ENCODE measurements at regions not wholly inside any gene's neighbourhood (a gene's known extent, or its start where the extent isn't known, plus 50 kb on each side); places are given as distances from the start of the nearest gene placed in this dataset.

DNA sequence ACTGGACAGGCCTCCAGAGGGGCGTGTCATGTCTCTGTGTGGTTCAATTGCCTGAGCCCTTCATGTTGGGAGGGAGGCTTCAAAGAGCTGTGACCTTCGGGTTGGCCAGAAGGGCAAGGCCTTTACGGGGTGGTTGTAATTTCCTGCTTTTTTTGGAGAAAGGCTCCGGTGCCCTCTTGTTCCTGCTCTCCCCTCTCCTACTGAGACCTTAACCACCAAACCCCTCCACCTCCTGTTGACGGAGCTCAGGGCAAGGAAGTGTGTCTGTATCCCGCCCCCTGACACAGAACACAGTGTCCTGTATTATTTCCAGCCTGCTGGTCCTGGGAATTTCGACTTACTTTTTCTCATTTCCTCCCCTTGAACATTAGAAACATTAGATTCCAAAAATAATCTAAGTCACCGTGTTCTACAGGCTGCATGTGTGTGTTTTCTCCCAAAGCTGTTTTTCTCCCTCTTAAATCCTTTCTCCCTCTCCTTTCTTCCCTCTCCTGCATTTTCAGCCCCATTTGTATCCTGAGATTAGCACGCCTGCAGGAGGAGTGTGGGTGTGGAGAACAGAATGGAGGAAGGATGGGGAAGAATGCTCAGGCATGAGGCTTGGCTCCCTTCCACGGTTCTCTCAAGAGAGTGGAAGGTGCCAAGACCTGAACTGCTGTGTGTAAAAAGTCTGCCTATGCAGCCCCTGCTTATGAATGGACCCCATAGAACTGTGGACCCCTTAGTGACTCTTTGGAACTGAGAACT lies 285.4 kb upstream of the ROPN1 start:
- Histone ChIP-seq H3K4me3 (no peak overlapping the region), H3K9me3 (no peaks in the 10 kb centered on the region), H3K27me3 (no peaks in the 10 kb centered on the region), H3K36me3 (no peaks in the 10 kb centered on the region), H3K4me1 (peaks cover 0 to 63% (median 22%) of the 10 kb centered on the region in 4 donors), H3K27ac (peak overlapping the region; percentile 40 to 83 (median 68))
- 28 to 31% methylated on average over 10 of the region's 10 CpGs for WGBS, 2 donors
- peak; percentile 23 to 64 for DNase-seq (ENCODE audit: low spot score in 2 of 2)
- TF ChIP-seq EP300 (IDR thresholded peaks at IDR 0.05) = peak; percentile 79
- TF ChIP-seq POLR2A (IDR thresholded peaks at IDR 0.05) = no peak
- TF ChIP-seq, protein P1, sequence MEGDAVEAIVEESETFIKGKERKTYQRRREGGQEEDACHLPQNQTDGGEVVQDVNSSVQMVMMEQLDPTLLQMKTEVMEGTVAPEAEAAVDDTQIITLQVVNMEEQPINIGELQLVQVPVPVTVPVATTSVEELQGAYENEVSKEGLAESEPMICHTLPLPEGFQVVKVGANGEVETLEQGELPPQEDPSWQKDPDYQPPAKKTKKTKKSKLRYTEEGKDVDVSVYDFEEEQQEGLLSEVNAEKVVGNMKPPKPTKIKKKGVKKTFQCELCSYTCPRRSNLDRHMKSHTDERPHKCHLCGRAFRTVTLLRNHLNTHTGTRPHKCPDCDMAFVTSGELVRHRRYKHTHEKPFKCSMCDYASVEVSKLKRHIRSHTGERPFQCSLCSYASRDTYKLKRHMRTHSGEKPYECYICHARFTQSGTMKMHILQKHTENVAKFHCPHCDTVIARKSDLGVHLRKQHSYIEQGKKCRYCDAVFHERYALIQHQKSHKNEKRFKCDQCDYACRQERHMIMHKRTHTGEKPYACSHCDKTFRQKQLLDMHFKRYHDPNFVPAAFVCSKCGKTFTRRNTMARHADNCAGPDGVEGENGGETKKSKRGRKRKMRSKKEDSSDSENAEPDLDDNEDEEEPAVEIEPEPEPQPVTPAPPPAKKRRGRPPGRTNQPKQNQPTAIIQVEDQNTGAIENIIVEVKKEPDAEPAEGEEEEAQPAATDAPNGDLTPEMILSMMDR (IDR thresholded peaks at IDR 0.05) = peak in 1 of 5 experiments; percentile 22

DNA sequence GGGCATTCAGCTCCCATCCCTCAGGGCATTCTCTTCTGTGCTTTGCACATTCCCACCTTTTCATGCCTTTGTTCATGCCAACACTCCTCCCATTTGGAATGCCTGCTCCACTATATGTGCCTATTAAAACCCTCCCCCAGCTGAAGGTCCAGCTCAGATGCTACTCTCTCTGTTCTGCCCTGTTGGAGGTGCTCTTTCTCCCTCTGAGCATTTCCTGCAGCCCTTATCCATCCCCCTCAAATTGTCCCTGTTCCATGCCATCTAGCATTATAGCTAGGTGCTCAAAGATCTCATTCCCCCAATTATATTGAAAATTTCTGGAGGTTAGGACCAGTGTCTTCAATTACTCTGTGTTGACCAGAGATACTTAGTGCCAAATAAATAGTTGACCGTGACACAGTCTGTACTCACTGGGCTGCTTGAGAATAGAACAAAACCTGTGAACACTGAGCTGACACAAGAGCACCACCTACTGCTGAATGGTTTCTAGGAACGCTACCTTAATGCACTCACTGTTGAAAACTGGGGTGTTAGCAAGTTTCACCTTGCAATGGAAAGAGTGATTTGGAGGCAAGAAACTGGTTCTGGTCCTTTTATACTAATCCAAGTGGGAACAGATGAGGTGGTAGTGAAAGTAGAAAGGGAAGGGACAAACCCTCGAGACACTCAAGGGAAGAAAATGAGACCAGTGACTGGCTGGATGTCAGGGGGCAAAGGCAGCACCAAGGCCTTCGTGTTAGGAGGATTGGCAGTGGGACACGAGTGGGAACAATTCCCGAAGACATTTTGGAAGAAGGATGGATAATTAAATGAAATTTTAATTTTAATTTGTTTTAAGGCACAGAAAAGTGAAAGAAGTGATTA lies 289.8 kb upstream of the ROPN1 start:
- no peak for TF ChIP-seq EP300 (IDR thresholded peaks at IDR 0.05)
- TF ChIP-seq, protein P1 (IDR thresholded peaks at IDR 0.05) = peak in 3 of 5 experiments; percentile 21 to 51 (median 27)
- TF ChIP-seq POLR2A (IDR thresholded peaks at IDR 0.05) = no peak
- DNase-seq (ENCODE audit: low spot score in 2 of 2) = peak in 1 of 2 donors; percentile 36
- Histone ChIP-seq H3K27ac (no peak overlapping the region), H3K4me1 (peaks cover 0 to 54% (median 4%) of the 10 kb centered on the region in 4 donors), H3K4me3 (no peak overlapping the region), H3K36me3 (no peaks in the 10 kb centered on the region), H3K27me3 (no peaks in the 10 kb centered on the region), H3K9me3 (no peaks in the 10 kb centered on the region)
- 62 to 64% methylated on average over 6 of the region's 6 CpGs for WGBS, 2 donors

DNA sequence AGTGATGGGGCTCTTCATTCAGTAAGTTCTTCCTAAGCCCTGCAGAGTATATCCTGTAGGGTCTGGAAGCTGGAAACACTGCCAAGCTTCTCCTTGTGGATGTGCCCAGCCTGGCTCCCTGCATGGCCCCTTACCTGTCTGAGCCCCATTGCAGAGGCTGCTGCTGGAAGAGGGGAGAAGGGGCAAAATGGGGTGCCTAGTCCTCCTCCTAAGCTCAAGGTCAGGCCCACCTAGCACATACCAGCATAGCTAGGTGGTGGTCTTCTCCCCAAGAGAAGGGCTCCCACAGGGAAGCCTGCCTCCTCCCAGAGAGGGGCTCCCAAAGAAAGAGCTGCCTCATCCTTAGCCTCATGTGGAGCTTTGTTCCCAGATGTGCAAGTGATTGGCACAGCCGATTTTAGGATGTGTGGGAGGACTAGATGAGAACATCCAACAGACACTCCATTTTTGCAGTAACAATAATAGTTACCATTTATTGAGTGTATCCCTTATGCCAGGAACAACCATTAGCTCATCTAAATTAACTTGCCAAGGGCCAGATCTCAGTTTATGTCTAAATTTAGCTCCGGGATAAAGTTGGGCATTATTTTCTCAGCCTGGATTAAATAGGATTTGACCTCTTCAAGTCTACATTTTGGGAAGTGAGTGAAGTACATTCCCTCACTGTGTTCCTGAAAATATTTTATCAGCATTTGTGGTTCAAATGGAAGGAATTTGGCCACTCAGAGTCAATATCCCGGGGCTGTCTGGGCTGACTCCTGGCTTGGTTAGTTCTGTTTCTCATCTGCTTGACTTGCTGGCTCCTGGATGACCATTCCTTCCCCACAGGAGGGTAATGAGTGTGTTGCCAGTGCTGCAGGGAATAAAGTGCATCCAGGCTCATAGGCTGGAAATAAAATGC lies 291.1 kb upstream of the ROPN1 start:
- H3K4me3 ChIP-seq = no peak overlapping the region
- peak overlapping the region in 1 of 4 donors; percentile 2 for H3K27ac ChIP-seq
- WGBS, 2 donors = 40 to 46% methylated on average over 3 of the region's 3 CpGs
- TF ChIP-seq POLR2A (IDR thresholded peaks at IDR 0.05) (no peak), EP300 (IDR thresholded peaks at IDR 0.05) (no peak)
- TF ChIP-seq, protein P1 (IDR thresholded peaks at IDR 0.05) = no peak
- H3K9me3 ChIP-seq = no peaks in the 10 kb centered on the region
- H3K36me3 ChIP-seq = no peaks in the 10 kb centered on the region
- peaks cover 0 to 47% (median 0%) of the 10 kb centered on the region in 4 donors for H3K4me1 ChIP-seq
- no peaks in the 10 kb centered on the region for H3K27me3 ChIP-seq
- DNase-seq (ENCODE audit: low spot score in 2 of 2) = no peak

DNA sequence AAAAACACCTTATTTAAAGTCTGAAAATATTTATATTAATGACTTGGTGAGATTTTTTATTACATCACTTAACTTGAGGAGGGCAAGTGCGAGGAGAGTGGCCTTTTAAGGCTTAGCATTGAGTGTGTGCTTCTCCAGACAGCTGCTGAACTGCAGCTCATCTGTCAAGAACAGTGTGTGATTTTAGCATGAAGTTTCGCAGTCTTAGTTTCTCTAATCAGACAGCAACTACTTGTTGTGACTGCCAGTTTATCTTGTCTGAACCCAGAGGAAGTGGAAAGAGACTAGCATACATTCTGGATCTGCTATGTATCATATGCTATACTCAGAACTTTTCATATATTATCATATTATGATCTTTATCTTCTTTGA lies 291.7 kb upstream of the ROPN1 start:
- Histone ChIP-seq H3K27ac (peak overlapping the region in 1 of 4 donors; percentile 2), H3K27me3 (no peaks in the 10 kb centered on the region), H3K36me3 (no peaks in the 10 kb centered on the region), H3K9me3 (no peaks in the 10 kb centered on the region), H3K4me1 (peaks cover 0 to 41% (median 0%) of the 10 kb centered on the region in 4 donors), H3K4me3 (no peak overlapping the region)
- WGBS, 2 donors = 68 to 76% methylated on average over 2 of the region's 2 CpGs
- TF ChIP-seq EP300 (IDR thresholded peaks at IDR 0.05) (no peak), POLR2A (IDR thresholded peaks at IDR 0.05) (no peak)
- TF ChIP-seq, protein P1 (IDR thresholded peaks at IDR 0.05) = no peak
- DNase-seq (ENCODE audit: low spot score in 2 of 2) = no peak
